Testis (tissue), 2 donors: ENCODE measurements at regions not wholly inside any gene's neighbourhood (a gene's known extent, or its start where the extent isn't known, plus 50 kb on each side); places are given as distances from the start of the nearest gene placed in this dataset.

Source experiments
- DNase-seq: peaks from one replicate; pipeline ENCODE4 v3.0.0-alpha.2; 2019
- H3K27ac ChIP-seq, 2 donors: fragments of 200-600 bp; sonication (generic); one replicate each; pipeline ENCODE4 v1.5.1; 2019
- H3K27me3 ChIP-seq: fragments of 200-600 bp; sonication (generic); one replicate; pipeline ENCODE4 v1.5.1; 2019
- H3K36me3 ChIP-seq: fragments of 200-600 bp; sonication (generic); one replicate; pipeline ENCODE4 v1.5.1; 2017; ENCODE audit warnings: low read depth; ENCODE audit errors: missing control alignments
- H3K4me1 ChIP-seq: fragments of 200-600 bp; sonication (generic); one replicate; pipeline ENCODE4 v1.5.1; 2019
- H3K4me3 ChIP-seq, 2 donors: fragments of 200-600 bp; sonication (generic); one replicate each; pipeline ENCODE4 v1.5.1; 2017 to 2019
- H3K9me3 ChIP-seq: fragments of 200-600 bp; sonication (generic); one replicate; pipeline ENCODE4 v1.5.1; 2017
- POLR2A ChIP-seq: fragments of 450-650 bp; IDR thresholded peaks from one replicate; pipeline ENCODE4 v1.6.1; 2017; ENCODE audit warnings: antibody characterized with exemption, mild to moderate bottlenecking, moderate library complexity
- WGBS, 2 donors: methylation state at CpG; one replicate each; pipeline ENCODE4 v1.1.5; 2018; 5-methylcytosine and 5-hydroxymethylcytosine counted together
- intact Hi-C: fragments of 100-400 bp; cut with DNase I; formaldehyde crosslinking; loops from one replicate; pipeline ENCODE4 v1.15.1; 2023; ENCODE audit warnings: low total_unique reads
- TF ChIP-seq, protein P1 (sequence below), 3 experiments: fragments of 450-650 bp in 2 of 3; fragments of 200-600 bp in 1 of 3; sonication (generic) in 1 of 3; IDR thresholded peaks; one replicate each; pipeline ENCODE4 v1.5.1; 2016 to 2019; ENCODE audit warnings: antibody characterized with exemption in 3 of 3, mild to moderate bottlenecking in 2 of 3, moderate library complexity in 1 of 3

DNA sequence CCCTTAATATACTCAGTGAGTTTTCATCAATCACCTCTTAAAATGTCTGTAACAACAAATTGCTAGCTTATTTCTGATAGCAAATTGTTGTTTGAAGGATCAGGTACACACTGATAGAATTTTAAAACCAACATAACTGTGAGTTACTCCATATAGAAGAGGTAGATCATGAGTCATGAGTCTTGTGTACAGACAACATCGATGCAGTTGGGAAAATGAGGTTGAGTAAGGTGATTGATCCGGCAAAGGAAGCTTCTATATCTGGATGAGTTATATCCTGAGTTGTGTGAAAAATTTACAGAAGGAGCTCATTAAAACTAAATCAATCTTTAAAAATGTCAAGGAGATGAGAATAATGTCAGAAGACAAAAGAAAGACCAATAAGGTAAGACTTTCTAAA, 604.6 kb upstream of the RGMB start:
- Histone ChIP-seq H3K4me1 (no peaks in the 10 kb centered on the region), H3K9me3 (no peaks in the 10 kb centered on the region), H3K27me3 (no peaks in the 10 kb centered on the region), H3K36me3 (no peaks in the 10 kb centered on the region), H3K27ac (no peak overlapping the region), H3K4me3 (no peak overlapping the region)
- intact Hi-C loops = no loop called here
- TF ChIP-seq, protein P1, sequence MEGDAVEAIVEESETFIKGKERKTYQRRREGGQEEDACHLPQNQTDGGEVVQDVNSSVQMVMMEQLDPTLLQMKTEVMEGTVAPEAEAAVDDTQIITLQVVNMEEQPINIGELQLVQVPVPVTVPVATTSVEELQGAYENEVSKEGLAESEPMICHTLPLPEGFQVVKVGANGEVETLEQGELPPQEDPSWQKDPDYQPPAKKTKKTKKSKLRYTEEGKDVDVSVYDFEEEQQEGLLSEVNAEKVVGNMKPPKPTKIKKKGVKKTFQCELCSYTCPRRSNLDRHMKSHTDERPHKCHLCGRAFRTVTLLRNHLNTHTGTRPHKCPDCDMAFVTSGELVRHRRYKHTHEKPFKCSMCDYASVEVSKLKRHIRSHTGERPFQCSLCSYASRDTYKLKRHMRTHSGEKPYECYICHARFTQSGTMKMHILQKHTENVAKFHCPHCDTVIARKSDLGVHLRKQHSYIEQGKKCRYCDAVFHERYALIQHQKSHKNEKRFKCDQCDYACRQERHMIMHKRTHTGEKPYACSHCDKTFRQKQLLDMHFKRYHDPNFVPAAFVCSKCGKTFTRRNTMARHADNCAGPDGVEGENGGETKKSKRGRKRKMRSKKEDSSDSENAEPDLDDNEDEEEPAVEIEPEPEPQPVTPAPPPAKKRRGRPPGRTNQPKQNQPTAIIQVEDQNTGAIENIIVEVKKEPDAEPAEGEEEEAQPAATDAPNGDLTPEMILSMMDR (IDR thresholded peaks at IDR 0.05) = no peak
- TF ChIP-seq POLR2A = no peak
- no peak for DNase-seq
- 60 to 70% methylated on average over 2 of the region's 2 CpGs for WGBS, 2 donors

DNA sequence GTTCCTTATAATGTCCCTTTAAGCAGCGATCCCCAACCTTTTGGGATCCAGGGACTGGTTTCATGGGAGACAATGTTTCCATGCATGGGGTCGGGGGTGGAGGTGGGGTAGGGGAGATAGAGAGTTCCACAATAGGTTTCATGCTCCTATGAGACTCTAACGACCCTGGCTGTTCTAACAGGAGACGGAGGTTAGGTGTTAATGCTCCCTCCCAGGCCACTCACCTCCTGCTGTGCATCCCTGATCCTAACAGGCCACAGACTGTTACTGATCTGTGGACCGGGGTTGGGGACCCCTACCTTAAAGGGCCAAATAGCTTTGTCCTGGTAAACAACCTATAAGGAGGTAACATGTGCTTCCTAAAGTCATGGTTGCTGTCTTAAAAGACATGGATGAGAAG, 602.5 kb upstream of the RGMB start:
- Histone ChIP-seq H3K27ac (no peak overlapping the region), H3K4me1 (no peaks in the 10 kb centered on the region), H3K27me3 (no peaks in the 10 kb centered on the region), H3K36me3 (no peaks in the 10 kb centered on the region), H3K4me3 (no peak overlapping the region), H3K9me3 (no peaks in the 10 kb centered on the region)
- 60 to 70% methylated on average over 5 of the region's 5 CpGs for WGBS, 2 donors
- intact Hi-C loops = no loop called here
- no peak for DNase-seq
- TF ChIP-seq, protein P1 (IDR thresholded peaks at IDR 0.05) = no peak
- TF ChIP-seq POLR2A = no peak

- Histone ChIP-seq H3K9me3 (no peaks in the 10 kb centered on the region), H3K27me3 (no peaks in the 10 kb centered on the region), H3K36me3 (no peaks in the 10 kb centered on the region), H3K4me3 (no peak overlapping the region), H3K4me1 (no peaks in the 10 kb centered on the region), H3K27ac (no peak overlapping the region)
- no peak for TF ChIP-seq POLR2A
- TF ChIP-seq, protein P1 (IDR thresholded peaks at IDR 0.05) = no peak
- intact Hi-C loops = no loop called here
- no peak for DNase-seq
Measured at GRCh38 chr5:98173334-98173733, 600.1 kb upstream of the RGMB start.

DNA sequence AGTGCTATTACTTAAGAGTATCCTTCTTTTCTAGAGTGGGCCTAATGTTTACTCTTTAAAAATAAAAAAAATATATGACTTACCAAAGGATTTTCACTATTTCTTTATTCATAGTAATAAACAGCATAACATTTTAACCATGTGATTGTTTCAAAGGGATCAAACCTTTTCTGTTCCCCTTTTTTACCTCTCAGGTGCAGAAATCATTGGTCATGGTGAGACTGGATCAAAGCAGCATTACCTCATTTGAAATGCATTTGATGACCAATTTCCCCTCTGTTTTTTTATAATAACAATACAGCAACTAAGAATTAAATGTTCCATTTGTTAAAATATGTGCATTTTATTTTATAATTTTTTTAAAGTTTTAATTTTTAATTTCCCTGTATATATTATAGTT, 598.0 kb upstream of the RGMB start:
- H3K4me1 ChIP-seq = no peaks in the 10 kb centered on the region
- no peaks in the 10 kb centered on the region for H3K27me3 ChIP-seq
- H3K27ac ChIP-seq = no peak overlapping the region
- no peak overlapping the region for H3K4me3 ChIP-seq
- H3K36me3 ChIP-seq = no peaks in the 10 kb centered on the region
- no peaks in the 10 kb centered on the region for H3K9me3 ChIP-seq
- DNase-seq = no peak
- TF ChIP-seq, protein P1 (IDR thresholded peaks at IDR 0.05) = no peak
- no peak for TF ChIP-seq POLR2A
- intact Hi-C loops = no loop called here

DNA sequence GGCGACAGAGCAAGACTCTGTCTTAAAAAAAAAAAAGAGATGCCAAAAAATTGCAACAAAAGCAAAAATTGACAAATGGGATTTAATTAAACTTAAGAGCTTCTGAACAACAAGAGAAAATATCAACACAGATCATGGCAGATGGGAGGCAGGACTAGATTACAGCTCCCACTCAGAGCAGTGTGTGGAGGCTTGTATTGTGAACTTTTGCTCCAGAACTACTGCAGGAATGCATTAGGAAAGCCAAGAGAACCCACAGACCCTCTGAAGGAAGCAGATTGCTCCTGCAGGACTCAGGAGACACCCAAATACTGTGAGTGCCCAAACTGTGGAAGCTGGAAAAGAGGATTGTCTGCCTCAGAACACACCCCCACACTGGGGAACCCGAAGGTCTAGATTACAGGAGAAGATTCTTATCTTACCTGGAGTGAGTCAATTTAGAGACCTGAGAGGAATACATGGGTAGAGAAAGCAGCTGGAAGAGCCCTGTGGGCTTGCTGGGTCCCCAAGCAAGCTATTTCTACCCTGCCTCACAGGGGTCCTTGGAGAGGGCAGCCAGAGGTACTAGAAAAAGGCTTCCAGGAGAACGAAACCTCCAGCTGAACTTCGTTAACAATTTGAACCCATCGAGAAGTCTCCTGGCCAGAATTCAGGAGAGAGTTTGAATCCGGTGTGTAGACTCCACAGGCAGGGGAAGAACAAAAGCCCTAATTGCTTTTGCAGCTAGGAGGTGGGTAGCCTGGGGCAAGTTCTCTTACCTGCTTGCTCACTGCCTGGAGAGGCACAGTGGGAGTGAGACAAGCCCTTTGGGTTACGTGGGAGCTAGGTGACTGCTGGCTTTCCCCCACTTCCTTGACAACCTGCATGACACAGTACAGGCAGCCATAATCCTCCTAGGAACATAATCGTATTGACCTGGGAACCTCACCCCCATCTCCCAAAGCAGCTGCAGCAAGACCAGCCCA, 593.4 kb upstream of the RGMB start:
- H3K27ac ChIP-seq = no peak overlapping the region
- 56 to 60% methylated on average over 8 of the region's 8 CpGs for WGBS, 2 donors
- TF ChIP-seq, protein P1 (IDR thresholded peaks at IDR 0.05) = no peak
- no peak for TF ChIP-seq POLR2A
- no peaks in the 10 kb centered on the region for H3K4me1 ChIP-seq
- H3K9me3 ChIP-seq = no peaks in the 10 kb centered on the region
- no peaks in the 10 kb centered on the region for H3K36me3 ChIP-seq
- DNase-seq = no peak
- H3K4me3 ChIP-seq = no peak overlapping the region
- intact Hi-C loops = no loop called here
- no peaks in the 10 kb centered on the region for H3K27me3 ChIP-seq
